K562 (cell line): ENCODE measurements at regions not wholly inside any gene's neighbourhood (a gene's known extent, or its start where the extent isn't known, plus 50 kb on each side); places are given as distances from the start of the nearest gene placed in this dataset.

Experiments
- ATAC-seq: fragments of 200-7000 bp; cut with Tn5 transposase; 3 replicates; pipeline ENCODE4 v1.9.1; 2020; ENCODE audit warnings: moderate library complexity
- BruUV-seq: library from RNA; stranded (reverse); fragments of 400-500 nt; replicated peaks from 2 replicates; lab custom pipeline; 2021; lab: Mats Ljungman, UMichigan
- CTCF ChIA-PET: fragments of 300-600 bp; formaldehyde crosslinking; extraction: SDS; loops from one replicate; lab custom pipeline; 2021; ENCODE audit warnings: low intra/inter-chr PET ratio; lab: Yijun Ruan, JAX
- POLR2A ChIA-PET: fragments of 300-600, 350-650 bp; sonication (Branson Sonifier 250); formaldehyde crosslinking; extraction: SDS; loops from one replicate; lab custom pipeline; 2021; ENCODE audit warnings: antibody characterized with exemption, inconsistent platforms; lab: Yijun Ruan, JAX
- DNase-seq, 4 experiments: peaks; one replicate each; pipeline versions ENCODE4 v3.0.0 to v3.0.0-alpha.2; 2011 to 2018; ENCODE audit warnings: low spot score in 3 of 4, mixed read lengths in 3 of 4; ENCODE audit errors: extremely low read depth in 1 of 4
- FAIRE-seq: peaks from 2 replicates; lab custom pipeline; 2011; peaks lifted over from hg19 to GRCh38; lab: Jason Lieb, UNC
- H2AFZ ChIP-seq: 2 replicates; pipeline ENCODE4 v1.6.0; 2011; ENCODE audit warnings: low read depth, low read length, control low read depth, inconsistent platforms
- H3K27ac ChIP-seq: fragments of 200-600 bp; 3 replicates; pipeline ENCODE4 v1.8.0; 2011; ENCODE audit warnings: low read depth, mild to moderate bottlenecking, control low read depth, inconsistent platforms, low read length, moderate library complexity, mixed read lengths; ENCODE audit errors: extremely low read depth
- H3K27me3 ChIP-seq, 2 experiments: fragments of 300-600 bp in 1 of 2; 2 replicates in 1 of 2; 3 replicates in 1 of 2; pipeline versions ENCODE4 v1.6.0 to v1.8.0; 2011; ENCODE audit warnings: inconsistent platforms in 2 of 2, low read length in 2 of 2, mild to moderate bottlenecking in 1 of 2, mixed read lengths in 1 of 2, moderate library complexity in 1 of 2; ENCODE audit not compliant: control insufficient read depth in 2 of 2, insufficient read depth in 2 of 2
- H3K36me3 ChIP-seq: fragments of 300-600 bp; 3 replicates; pipeline ENCODE4 v1.8.0; 2011; ENCODE audit warnings: mild to moderate bottlenecking, low read length, inconsistent platforms; ENCODE audit not compliant: control insufficient read depth, insufficient read depth
- H3K4me1 ChIP-seq, 2 experiments: fragments of 200-600 bp in 1 of 2; replicated peaks in 1 of 2; 2 replicates in 1 of 2; 3 replicates in 1 of 2; pipeline versions ENCODE4 v1.5.1 to v1.8.0; 2011; ENCODE audit warnings: inconsistent platforms in 2 of 2, low read length in 2 of 2, mild to moderate bottlenecking in 1 of 2, mixed read lengths in 1 of 2, moderate library complexity in 1 of 2; ENCODE audit not compliant: control insufficient read depth in 2 of 2, insufficient read depth in 2 of 2
- H3K4me2 ChIP-seq: 2 replicates; pipeline ENCODE4 v1.6.1; 2011; ENCODE audit warnings: low read length, control low read depth, inconsistent platforms, mixed read lengths; ENCODE audit not compliant: insufficient read depth
- H3K4me3 ChIP-seq: fragments of 200-600 bp; sonication (generic), shearing (Covaris generic); 2 replicates; pipeline ENCODE4 v1.5.1; 2016; ENCODE audit warnings: control low read depth, inconsistent platforms
- H3K79me2 ChIP-seq: fragments of 200-600 bp; 3 replicates; pipeline ENCODE4 v1.8.0; 2011; ENCODE audit warnings: low read length, inconsistent platforms; ENCODE audit not compliant: control insufficient read depth, insufficient read depth
- H3K9ac ChIP-seq, 2 experiments: 2 replicates each; pipeline versions ENCODE4 v1.6.0 to v1.6.1; 2011; ENCODE audit warnings: low read depth in 2 of 2, low read length in 2 of 2, control low read depth in 1 of 2, inconsistent platforms in 1 of 2, mild to moderate bottlenecking in 1 of 2, mixed read lengths in 1 of 2; ENCODE audit not compliant: insufficient read depth in 1 of 2
- H3K9me1 ChIP-seq: one replicate; pipeline ENCODE4 v1.6.0; 2011; ENCODE audit warnings: inconsistent platforms, mild to moderate bottlenecking, low read length, moderate library complexity; ENCODE audit not compliant: control insufficient read depth, insufficient read depth
- H3K9me3 ChIP-seq: replicated peaks from 2 replicates; pipeline ENCODE4 v1.5.1; 2011; ENCODE audit warnings: low read depth, low read length, inconsistent platforms; ENCODE audit not compliant: control insufficient read depth, insufficient read depth
- H4K20me1 ChIP-seq: replicated peaks from 2 replicates; pipeline ENCODE4 v1.6.1; 2011; ENCODE audit warnings: low read length, inconsistent platforms, mixed read lengths; ENCODE audit not compliant: control insufficient read depth, insufficient read depth
- CREB5 ChIP-seq: fragments of 250-450 bp; sonication (Bioruptor Pico); IDR thresholded peaks from 2 replicates; pipeline ENCODE4 v1.5.0; 2020; ENCODE audit warnings: mild to moderate bottlenecking
- ELF1 ChIP-seq: fragments of 200-800 bp; sonication (Bioruptor generic); IDR thresholded peaks from 2 replicates; pipeline ENCODE4 v1.6.1; 2016; ENCODE audit warnings: missing genetic modification characterization, missing compliant biosample characterization
- ELK1 ChIP-seq: sonication (generic); formaldehyde crosslinking; IDR thresholded peaks from 2 replicates; pipeline ENCODE4 v1.8.1; 2022; ENCODE audit warnings: missing genetic modification reagents
- GABPA ChIP-seq: fragments of 200-800 bp; sonication (Bioruptor generic); conservative IDR thresholded peaks from 2 replicates; pipeline ENCODE4 v1.6.1; 2016; ENCODE audit warnings: low read depth, missing genetic modification characterization, missing compliant biosample characterization
- GATAD2B ChIP-seq: fragments of 450-650 bp; IDR thresholded peaks from 2 replicates; pipeline ENCODE4 v1.6.1; 2017; ENCODE audit warnings: mild to moderate bottlenecking, borderline replicate concordance
- NEUROD1 ChIP-seq: fragments of 150-350 bp; IDR thresholded peaks from 2 replicates; pipeline ENCODE4 v1.6.1; 2014; ENCODE audit warnings: borderline replicate concordance, low read length, low read depth; ENCODE audit not compliant: partially characterized antibody
- NFE2 ChIP-seq: IDR thresholded peaks from 2 replicates; pipeline ENCODE4 v1.6.1; 2014; ENCODE audit warnings: antibody characterized with exemption, low read depth
- RB1 ChIP-seq: fragments of 450-650 bp; IDR thresholded peaks from 2 replicates; pipeline ENCODE4 v1.6.1; 2017; ENCODE audit warnings: low read depth, mild to moderate bottlenecking
- RREB1 ChIP-seq: fragments of 250-450 bp; sonication (Bioruptor Pico); IDR thresholded peaks from 2 replicates; pipeline ENCODE4 v1.4.0; 2020
- SMARCA4 ChIP-seq: fragments of 450-650 bp; IDR thresholded peaks from 2 replicates; pipeline ENCODE4 v1.6.1; 2016
- SNIP1 ChIP-seq: fragments of 450-650 bp; IDR thresholded peaks from 2 replicates; pipeline ENCODE4 v1.7.1; 2017; ENCODE audit warnings: low read depth, mild to moderate bottlenecking
- STAT5B ChIP-seq: fragments of 250-450 bp; sonication (Bioruptor Pico); IDR thresholded peaks from 2 replicates; pipeline ENCODE4 v1.8.0; 2021; ENCODE audit warnings: mild to moderate bottlenecking, inconsistent platforms
- TRIM24 ChIP-seq, 2 experiments: fragments of 450-650 bp; IDR thresholded peaks; 2 replicates each; pipeline ENCODE4 v1.6.1; 2016
- ZFPM2 ChIP-seq: fragments of 250-450 bp; sonication (Bioruptor Pico); IDR thresholded peaks from 2 replicates; pipeline ENCODE4 v1.5.1; 2022; ENCODE audit warnings: mild to moderate bottlenecking
- ZNF12 ChIP-seq: sonication (generic); formaldehyde crosslinking; IDR thresholded peaks from 2 replicates; pipeline ENCODE4 v1.4.0; 2020; ENCODE audit warnings: mild to moderate bottlenecking, missing genetic modification reagents
- WGBS: fragments of 100-300 bp; shearing (Covaris generic); methylation state at CpG from one replicate; pipeline ENCODE4 v1.1.6; 2016; ENCODE audit warnings: low coverage, mixed read lengths; ENCODE audit not compliant: insufficient coverage; ENCODE audit errors: missing lambda C conversion rate; 5-methylcytosine and 5-hydroxymethylcytosine counted together
- in situ Hi-C: fragments of 300-500 bp; cut with MboI; formaldehyde crosslinking; loops from 4 replicates; pipeline ENCODE4 v1.15.0; 2018; ENCODE audit warnings: inconsistent platforms, mixed read lengths
- intact Hi-C: fragments of 100-400 bp; cut with micrococcal nuclease; formaldehyde crosslinking; loops from 2 replicates; pipeline ENCODE4 v1.14.2; 2022

GRCh38 chr4:3670521-3671519, 95.4 kb upstream of the ADRA2C start:
- DNase-seq: no peak
- BruUV-seq: no TSS peak
- no peak overlapping the region for H3K27ac ChIP-seq
- no peak for FAIRE-seq
- intact Hi-C loops (no loop called here), in situ Hi-C loops (no loop called here)
- CTCF ChIA-PET: no interaction called here
- H4K20me1 ChIP-seq: 0 out of 2 replicates have a peak, but pooled peaks cover 14% of the 10 kb centered on the region
- H3K9me3 ChIP-seq: no peaks in the 10 kb centered on the region
- H3K4me3 ChIP-seq: no peak overlapping the region
- peaks cover 0 to 4% of the 10 kb centered on the region in 2 experiments; a peak in 1 of 5 replicates for H3K4me1 ChIP-seq
- no peak overlapping the region for H3K4me2 ChIP-seq
- no peaks in the 10 kb centered on the region for H3K9me1 ChIP-seq
- peaks cover 19 to 57% of the 10 kb centered on the region in 2 experiments for H3K27me3 ChIP-seq
- H3K36me3 ChIP-seq: no peaks in the 10 kb centered on the region
- H3K9ac ChIP-seq: no peak overlapping the region; a peak in 1 of 4 replicates
- H3K79me2 ChIP-seq: no peaks in the 10 kb centered on the region
- no peak overlapping the region for H2AFZ ChIP-seq
- ATAC-seq: no peak
- POLR2A ChIA-PET: interaction anchor here (0.7 to 0.9 kb wide), 2 partner anchors 9 to 116 kb away, joined by 3 to 4 read pairs; no protein-coding TSS in a partner anchor
- WGBS: under 1% methylated on average over 37 of the region's 37 CpGs
- no peak for TF ChIP-seq ZFPM2 (CRISPR knock-in tag)
- no peak for TF ChIP-seq GABPA (tag)
- TF ChIP-seq ELK1 (CRISPR knock-in tag): no peak
- TF ChIP-seq SNIP1: no peak
- no peak for TF ChIP-seq GATAD2B
- no peak for TF ChIP-seq SMARCA4
- no peak for TF ChIP-seq NEUROD1
- no peak for TF ChIP-seq RB1
- no peak for TF ChIP-seq ZNF12 (CRISPR knock-in tag)
- no peak for TF ChIP-seq RREB1 (CRISPR knock-in tag)
- TF ChIP-seq NFE2: no peak
- no peak for TF ChIP-seq CREB5 (CRISPR knock-in tag)
- no peak for TF ChIP-seq STAT5B (CRISPR knock-in tag)
- no peak for TF ChIP-seq TRIM24 (IDR thresholded peaks at IDR 0.05)
- TF ChIP-seq ELF1 (tag): no peak
